IMR-90 (cell line): ENCODE measurements at regions not wholly inside any gene's neighbourhood (a gene's known extent, or its start where the extent isn't known, plus 50 kb on each side); places are given as distances from the start of the nearest gene placed in this dataset.

Experiments
- ATAC-seq: fragments of 200-7000 bp; cut with Tn5 transposase; 2 replicates; pipeline ENCODE4 v1.9.1; 2020; ENCODE audit warnings: low read depth, mild to moderate bottlenecking, moderate library complexity
- BruUV-seq: library from RNA; stranded (reverse); fragments of 400-500 nt; replicated peaks from 2 replicates; lab custom pipeline; 2021; lab: Mats Ljungman, UMichigan
- CTCF ChIA-PET: fragments of 300-600 bp; formaldehyde crosslinking; extraction: SDS; loops from one replicate; lab custom pipeline; 2021; ENCODE audit warnings: antibody characterized with exemption; lab: Yijun Ruan, JAX
- POLR2A ChIA-PET: fragments of 300-600 bp; sonication (Branson Sonifier 250); formaldehyde crosslinking; loops from one replicate; lab custom pipeline; 2022; ENCODE audit warnings: antibody characterized with exemption; ENCODE audit not compliant: unreplicated experiment; lab: Charles Lee
- DNase-seq: peaks from one replicate; pipeline ENCODE4 v3.0.0; 2013
- H2AFZ ChIP-seq: replicated peaks from 2 replicates; pipeline ENCODE3; 2013; ENCODE audit warnings: low read length, mild to moderate bottlenecking; ENCODE audit not compliant: poor library complexity
- H2AK5ac ChIP-seq: 2 replicates; pipeline ENCODE4 v1.6.1; 2013; ENCODE audit warnings: low read depth, low read length, inconsistent platforms
- H2AK9ac ChIP-seq: replicated peaks from 2 replicates; pipeline ENCODE3; 2013; ENCODE audit warnings: mild to moderate bottlenecking, low read depth, low read length, moderate library complexity; ENCODE audit not compliant: poor library complexity
- H2BK120ac ChIP-seq: 2 replicates; pipeline ENCODE4 v1.6.1; 2013; ENCODE audit warnings: low read depth, low read length, inconsistent platforms
- H2BK15ac ChIP-seq: 3 replicates; pipeline ENCODE4 v1.6.1; 2013; ENCODE audit warnings: low read depth, low read length, inconsistent platforms
- H2BK20ac ChIP-seq: 2 replicates; pipeline ENCODE4 v1.6.1; 2013; ENCODE audit warnings: low read depth, mild to moderate bottlenecking, inconsistent platforms, low read length, moderate library complexity
- H2BK5ac ChIP-seq: 2 replicates; pipeline ENCODE4 v1.6.1; 2013; ENCODE audit warnings: mild to moderate bottlenecking, low read depth, low read length, inconsistent platforms; ENCODE audit not compliant: poor library complexity, severe bottlenecking
- H3K14ac ChIP-seq: replicated peaks from 2 replicates; pipeline ENCODE4 v1.6.1; 2013; ENCODE audit warnings: low read depth, low read length, inconsistent platforms
- H3K18ac ChIP-seq: 2 replicates; pipeline ENCODE4 v1.6.1; 2013; ENCODE audit warnings: low read depth, low read length, control low read depth
- H3K23ac ChIP-seq: 2 replicates; pipeline ENCODE4 v1.6.1; 2013; ENCODE audit warnings: low read depth, low read length, inconsistent platforms
- H3K27ac ChIP-seq: 2 replicates; pipeline ENCODE4 v1.5.1; 2013; ENCODE audit warnings: mild to moderate bottlenecking, control low read depth, low read length; ENCODE audit not compliant: insufficient read depth
- H3K27me3 ChIP-seq: 2 replicates; pipeline ENCODE4 v1.6.1; 2013; ENCODE audit warnings: low read length; ENCODE audit not compliant: control insufficient read depth, insufficient read depth
- H3K36me3 ChIP-seq: 2 replicates; pipeline ENCODE4 v1.6.1; 2013; ENCODE audit warnings: low read length, mixed read lengths; ENCODE audit not compliant: control insufficient read depth, insufficient read depth
- H3K4ac ChIP-seq: 2 replicates; pipeline ENCODE4 v1.6.1; 2013; ENCODE audit warnings: low read depth, low read length, inconsistent platforms
- H3K4me1 ChIP-seq: 2 replicates; pipeline ENCODE4 v1.6.1; 2013; ENCODE audit warnings: low read length, mixed read lengths; ENCODE audit not compliant: control insufficient read depth, insufficient read depth
- H3K4me2 ChIP-seq: 2 replicates; pipeline ENCODE4 v1.6.1; 2013; ENCODE audit warnings: low read depth, mild to moderate bottlenecking, control low read depth, low read length, moderate library complexity
- H3K4me3 ChIP-seq: 2 replicates; pipeline ENCODE4 v1.5.1; 2013; ENCODE audit warnings: low read depth, mild to moderate bottlenecking, control low read depth, low read length, moderate library complexity; ENCODE audit not compliant: insufficient read depth
- H3K56ac ChIP-seq: 2 replicates; pipeline ENCODE4 v1.6.1; 2013; ENCODE audit warnings: low read length, inconsistent platforms; ENCODE audit not compliant: insufficient read depth; ENCODE audit errors: extremely low read depth
- H3K79me1 ChIP-seq, 2 experiments: 2 replicates each; pipeline ENCODE4 v1.6.1; 2013; ENCODE audit warnings: low read length in 2 of 2, inconsistent platforms in 1 of 2, low read depth in 1 of 2
- H3K9ac ChIP-seq: 2 replicates; pipeline ENCODE4 v1.6.1; 2013; ENCODE audit warnings: low read depth, low read length, control low read depth
- H3K9me1 ChIP-seq: 2 replicates; pipeline ENCODE4 v1.6.1; 2013; ENCODE audit warnings: low read length, inconsistent platforms; ENCODE audit not compliant: insufficient read depth
- H3K9me3 ChIP-seq: 2 replicates; pipeline ENCODE4 v1.6.1; 2013; ENCODE audit warnings: low read length; ENCODE audit not compliant: control insufficient read depth, insufficient read depth
- H4K20me1 ChIP-seq: 2 replicates; pipeline ENCODE4 v1.6.1; 2013; ENCODE audit warnings: low read length, inconsistent platforms; ENCODE audit not compliant: insufficient read depth
- H4K5ac ChIP-seq: 2 replicates; pipeline ENCODE4 v1.6.1; 2013; ENCODE audit warnings: mild to moderate bottlenecking, low read depth, low read length, control low read depth
- H4K8ac ChIP-seq, 2 experiments: 2 replicates each; pipeline ENCODE4 v1.6.1; 2013; ENCODE audit warnings: low read depth in 2 of 2, low read length in 2 of 2, control low read depth in 1 of 2, inconsistent platforms in 1 of 2
- H4K91ac ChIP-seq: 2 replicates; pipeline ENCODE4 v1.6.1; 2013; ENCODE audit warnings: low read depth, low read length, inconsistent platforms; ENCODE audit not compliant: insufficient read depth
- BHLHE40 ChIP-seq: fragments of 150-350 bp; IDR thresholded peaks from 2 replicates; pipeline ENCODE4 v1.6.1; 2016; ENCODE audit warnings: mild to moderate bottlenecking, low read depth, low read length
- CEBPB ChIP-seq: IDR thresholded peaks from 2 replicates; pipeline ENCODE4 v1.6.1; 2012; ENCODE audit warnings: low read depth, low read length, improper control_type of control experiment
- MAFK ChIP-seq: IDR thresholded peaks from 2 replicates; pipeline ENCODE4 v1.6.1; 2012; ENCODE audit warnings: low read depth, low read length, improper control_type of control experiment
- MAZ ChIP-seq: IDR thresholded peaks from 2 replicates; pipeline ENCODE4 v1.6.1; 2012; ENCODE audit warnings: low read depth, mild to moderate bottlenecking, low read length, improper control_type of control experiment, moderate library complexity, borderline replicate concordance
- MXI1 ChIP-seq: IDR thresholded peaks from 2 replicates; pipeline ENCODE4 v1.6.1; 2012; ENCODE audit warnings: low read depth, mild to moderate bottlenecking, low read length, moderate library complexity, borderline replicate concordance
- NFE2L2 ChIP-seq: fragments of 150-350 bp; IDR thresholded peaks from 2 replicates; pipeline ENCODE4 v1.6.1; 2016; ENCODE audit warnings: low read depth, mild to moderate bottlenecking, low read length
- POLR2A ChIP-seq: IDR thresholded peaks from 2 replicates; pipeline ENCODE4 v1.6.1; 2012; ENCODE audit warnings: mild to moderate bottlenecking, low read depth, low read length
- SMC3 ChIP-seq: fragments of 150-350 bp; IDR thresholded peaks from 2 replicates; pipeline ENCODE4 v1.6.1; 2016; ENCODE audit warnings: low read depth, mild to moderate bottlenecking, antibody characterized with exemption, low read length, moderate library complexity
- WGBS, 2 experiments: methylation state at CpG; one replicate each; pipeline versions ENCODE4 v1.1.5 to v1.1.7; 2013; ENCODE audit warnings: missing lambda C conversion rate in 2 of 2; ENCODE audit not compliant: insufficient read length in 1 of 2; ENCODE audit errors: extremely low coverage in 2 of 2; 5-methylcytosine and 5-hydroxymethylcytosine counted together
- dilution Hi-C: fragments of 300-500 bp; cut with HindIII; formaldehyde crosslinking; loops from one replicate; pipeline ENCODE4 v1.14.3; 2018; ENCODE audit warnings: low sequenced_read_pairs; ENCODE audit not compliant: unreplicated experiment
- in situ Hi-C: fragments of 300-500 bp; cut with MboI; formaldehyde crosslinking; loops from 3 replicates; pipeline ENCODE4 v1.14.3; 2019; ENCODE audit warnings: low sequenced_read_pairs, inconsistent platforms, mixed read lengths
- intact Hi-C: fragments of 100-400 bp; cut with micrococcal nuclease; formaldehyde crosslinking; loops from 2 replicates; pipeline ENCODE4 v1.10.0; 2022

DNA sequence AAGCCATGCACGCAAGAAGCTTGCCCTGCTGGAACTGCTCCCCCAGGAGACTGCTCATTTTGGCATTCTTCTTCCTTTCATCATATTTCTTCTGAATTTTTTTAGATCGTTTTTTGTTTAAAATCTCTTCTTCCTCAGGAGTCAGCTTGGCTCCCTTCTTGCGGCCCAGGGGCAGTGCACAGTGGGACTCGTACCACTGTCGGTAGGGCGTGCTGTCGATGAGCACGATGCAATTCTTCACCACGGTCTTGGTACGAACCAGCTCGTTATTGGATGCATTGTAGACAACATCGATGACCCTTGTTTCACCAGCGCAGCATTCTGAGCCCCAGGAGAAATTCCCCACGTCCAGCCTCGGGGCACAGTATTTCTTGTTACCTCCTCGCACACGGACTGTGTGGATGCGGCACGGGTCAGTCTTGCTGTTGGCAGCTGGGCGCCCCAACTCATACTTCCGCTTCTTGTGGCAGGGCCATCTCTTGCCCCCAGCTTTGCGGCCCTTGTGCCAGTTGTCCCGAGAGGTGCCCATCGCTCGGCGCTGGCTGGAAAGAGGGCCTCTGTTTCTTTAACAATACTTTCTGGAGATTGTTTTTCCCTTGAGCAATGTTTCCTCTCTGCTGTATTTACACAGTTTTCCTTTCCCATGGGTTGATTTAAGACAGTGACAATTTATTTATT is 452.4 kb downstream of the TMEM121 start:
- BruUV-seq, result no TSS peak
- Histone ChIP-seq H3K9me3 (peaks cover 12% of the 10 kb centered on the region), H3K9me1 (no peaks in the 10 kb centered on the region), H2AK9ac (no peak overlapping the region), H3K36me3 (no peaks in the 10 kb centered on the region), H2AFZ (no peak overlapping the region), H3K18ac (no peak overlapping the region), H3K79me1 (no peaks in the 10 kb centered on the region), H3K23ac (no peak overlapping the region), H3K4me2 (no peak overlapping the region), H2AK5ac (no peak overlapping the region), H2BK15ac (no peak overlapping the region), H3K56ac (no peak overlapping the region), H4K5ac (no peak overlapping the region), H3K27me3 (no peaks in the 10 kb centered on the region), H2BK5ac (no peak overlapping the region), H3K27ac (no peak overlapping the region), H3K4ac (no peak overlapping the region), H3K14ac (no peak overlapping the region), H2BK120ac (no peak overlapping the region), H4K8ac (no peak overlapping the region), H3K9ac (no peak overlapping the region), H4K91ac (no peak overlapping the region), H2BK20ac (no peak overlapping the region), H4K20me1 (no peaks in the 10 kb centered on the region), H3K4me1 (no peaks in the 10 kb centered on the region), H3K4me3 (no peak overlapping the region)
- TF ChIP-seq MXI1 (no peak), MAZ (no peak), SMC3 (no peak), NFE2L2 (no peak), BHLHE40 (no peak), POLR2A (no peak), CEBPB (no peak), MAFK (no peak)
- no peak for DNase-seq
- intact Hi-C loops (no loop called here), in situ Hi-C loops (no loop called here), dilution Hi-C loops (no loop called here)
- ATAC-seq, result no peak
- CTCF ChIA-PET, result no interaction called here
- POLR2A ChIA-PET, result no interaction called here
- WGBS, 2 experiments, result 63% methylated on average over 13 of the region's 26 CpGs; no CpG with 5 or more reads in 1 of the 2 experiments
